ENCODE measurements at regions not wholly inside any gene's neighbourhood (a gene's known extent, or its start where the extent isn't known, plus 50 kb on each side); places are given as distances from the start of the nearest gene placed in this dataset.

GRCh38 chr12:111172786-111173185 is 196.1 kb downstream of the PHETA1 start:
- Histone ChIP-seq H2AFZ (ENCODE audit: insufficient read depth, low read length, poor library complexity) (no peak overlapping the region), H3K27me3 (ENCODE audit: insufficient read depth, low read length) (no peaks in the 10 kb centered on the region), H4K91ac (ENCODE audit: low read depth, low read length) (no peak overlapping the region), H3K79me1 (ENCODE audit: low read length) (no peaks in the 10 kb centered on the region), H3K23ac (ENCODE audit: low read length) (no peak overlapping the region), H2BK5ac (ENCODE audit: low read depth, low read length, poor library complexity) (no peak overlapping the region), H3K36me3 (ENCODE audit: control insufficient read depth in 1 of 2, insufficient read depth in 2 of 2, low read length in 2 of 2) (no peaks in the 10 kb centered on the region), H3K9me3 (ENCODE audit: insufficient read depth, low read depth, low read length) (no peaks in the 10 kb centered on the region), H4K12ac (ENCODE audit: low read depth, low read length) (no peak overlapping the region), H4K8ac (ENCODE audit: low read depth, low read length) (no peak overlapping the region), H3K9ac (ENCODE audit: low read length) (no peak overlapping the region), H2AK5ac (ENCODE audit: low read length) (no peak overlapping the region), H2BK12ac (ENCODE audit: low read length) (no peak overlapping the region), H3K27ac (ENCODE audit: low read depth, low read length) (no peak overlapping the region), H3K4ac (ENCODE audit: low read depth, low read length) (no peak overlapping the region), H2BK120ac (ENCODE audit: insufficient read depth, low read length, poor library complexity) (no peak overlapping the region), H3K4me2 (ENCODE audit: low read length) (no peak overlapping the region), H3K14ac (ENCODE audit: low read length) (no peak overlapping the region), H3K4me3 (ENCODE audit: low read depth, low read length) (no peak overlapping the region), H3K18ac (ENCODE audit: low read length) (no peak overlapping the region), H3K4me1 (ENCODE audit: control insufficient read depth in 1 of 2, insufficient read depth in 2 of 2, low read length in 2 of 2) (no peaks in the 10 kb centered on the region), H3K79me2 (ENCODE audit: control insufficient read depth, insufficient read depth, low read length, poor library complexity) (no peaks in the 10 kb centered on the region)
- no peak for DNase-seq
- no CpG with 5 or more reads among the region's 8 CpGs for WGBS (ENCODE audit: extremely low coverage, insufficient coverage, insufficient read length)

- no peak overlapping the region for H2BK12ac ChIP-seq (ENCODE audit: low read length)
- H2AFZ ChIP-seq (ENCODE audit: insufficient read depth, low read length, poor library complexity) = no peak overlapping the region
- no peaks in the 10 kb centered on the region for H3K36me3 ChIP-seq (ENCODE audit: control insufficient read depth in 1 of 2, insufficient read depth in 2 of 2, low read length in 2 of 2)
- no peak overlapping the region for H3K27ac ChIP-seq (ENCODE audit: low read depth, low read length)
- H2BK5ac ChIP-seq (ENCODE audit: low read depth, low read length, poor library complexity) = no peak overlapping the region
- no peak overlapping the region for H3K14ac ChIP-seq (ENCODE audit: low read length)
- no peaks in the 10 kb centered on the region for H3K27me3 ChIP-seq (ENCODE audit: insufficient read depth, low read length)
- H3K4me3 ChIP-seq (ENCODE audit: low read depth, low read length) = peak overlapping the region; percentile 47
- H3K4ac ChIP-seq (ENCODE audit: low read depth, low read length) = no peak overlapping the region
- no peak overlapping the region for H2AK5ac ChIP-seq (ENCODE audit: low read length)
- no peak overlapping the region for H4K12ac ChIP-seq (ENCODE audit: low read depth, low read length)
- H3K79me2 ChIP-seq (ENCODE audit: control insufficient read depth, insufficient read depth, low read length, poor library complexity) = no peaks in the 10 kb centered on the region
- H3K4me2 ChIP-seq (ENCODE audit: low read length) = no peak overlapping the region
- no peak overlapping the region for H4K91ac ChIP-seq (ENCODE audit: low read depth, low read length)
- no peaks in the 10 kb centered on the region for H3K9me3 ChIP-seq (ENCODE audit: insufficient read depth, low read depth, low read length)
- no peak for DNase-seq
- peak overlapping the region; percentile 18 for H3K23ac ChIP-seq (ENCODE audit: low read length)
- no peak overlapping the region for H3K9ac ChIP-seq (ENCODE audit: low read length)
- H3K18ac ChIP-seq (ENCODE audit: low read length) = no peak overlapping the region
- WGBS (ENCODE audit: extremely low coverage, insufficient coverage, insufficient read length) = no CpG with 5 or more reads among the region's 9 CpGs
- H3K4me1 ChIP-seq (ENCODE audit: control insufficient read depth in 1 of 2, insufficient read depth in 2 of 2, low read length in 2 of 2) = no peaks in the 10 kb centered on the region
- no peak overlapping the region for H4K8ac ChIP-seq (ENCODE audit: low read depth, low read length)
- no peaks in the 10 kb centered on the region for H3K79me1 ChIP-seq (ENCODE audit: low read length)
- no peak overlapping the region for H2BK120ac ChIP-seq (ENCODE audit: insufficient read depth, low read length, poor library complexity)
Observed at GRCh38 chr12:111171832-111172231, 197.1 kb downstream of the PHETA1 start.

GRCh38 chr12:111171345-111171744 is 197.6 kb downstream of the PHETA1 start:
- DNase-seq = peak; percentile 9 to 11
- Histone ChIP-seq H4K8ac (ENCODE audit: low read depth, low read length) (no peak overlapping the region), H4K91ac (ENCODE audit: low read depth, low read length) (no peak overlapping the region), H3K9me3 (ENCODE audit: insufficient read depth, low read depth, low read length) (no peaks in the 10 kb centered on the region), H3K4me3 (ENCODE audit: low read depth, low read length) (no peak overlapping the region), H3K4ac (ENCODE audit: low read depth, low read length) (no peak overlapping the region), H3K9ac (ENCODE audit: low read length) (no peak overlapping the region), H3K79me2 (ENCODE audit: control insufficient read depth, insufficient read depth, low read length, poor library complexity) (no peaks in the 10 kb centered on the region), H2AFZ (ENCODE audit: insufficient read depth, low read length, poor library complexity) (no peak overlapping the region), H3K27me3 (ENCODE audit: insufficient read depth, low read length) (no peaks in the 10 kb centered on the region), H3K27ac (ENCODE audit: low read depth, low read length) (no peak overlapping the region), H3K18ac (ENCODE audit: low read length) (no peak overlapping the region), H2AK5ac (ENCODE audit: low read length) (no peak overlapping the region), H4K12ac (ENCODE audit: low read depth, low read length) (no peak overlapping the region), H3K79me1 (ENCODE audit: low read length) (no peaks in the 10 kb centered on the region), H2BK120ac (ENCODE audit: insufficient read depth, low read length, poor library complexity) (no peak overlapping the region), H2BK5ac (ENCODE audit: low read depth, low read length, poor library complexity) (no peak overlapping the region), H3K4me1 (ENCODE audit: control insufficient read depth in 1 of 2, insufficient read depth in 2 of 2, low read length in 2 of 2) (no peaks in the 10 kb centered on the region), H3K23ac (ENCODE audit: low read length) (no peak overlapping the region), H3K4me2 (ENCODE audit: low read length) (no peak overlapping the region), H3K14ac (ENCODE audit: low read length) (no peak overlapping the region), H2BK12ac (ENCODE audit: low read length) (no peak overlapping the region), H3K36me3 (ENCODE audit: control insufficient read depth in 1 of 2, insufficient read depth in 2 of 2, low read length in 2 of 2) (no peaks in the 10 kb centered on the region)
- no CpG with 5 or more reads among the region's 9 CpGs for WGBS (ENCODE audit: extremely low coverage, insufficient coverage, insufficient read length)

GRCh38 chr12:111170543-111170942 is 198.4 kb downstream of the PHETA1 start:
- no peak overlapping the region for H3K4me2 ChIP-seq (ENCODE audit: low read length)
- WGBS (ENCODE audit: extremely low coverage, insufficient coverage, insufficient read length) = no CpG with 5 or more reads among the region's 8 CpGs
- no peak overlapping the region for H4K12ac ChIP-seq (ENCODE audit: low read depth, low read length)

More at GRCh38 chr12:111170543-111170942, 198.4 kb downstream of the PHETA1 start:
- no peaks in the 10 kb centered on the region for H3K79me1 ChIP-seq (ENCODE audit: low read length)
- H4K91ac ChIP-seq (ENCODE audit: low read depth, low read length) = no peak overlapping the region
- no peak overlapping the region for H3K27ac ChIP-seq (ENCODE audit: low read depth, low read length)
- no peaks in the 10 kb centered on the region for H3K79me2 ChIP-seq (ENCODE audit: control insufficient read depth, insufficient read depth, low read length, poor library complexity)
- peak; percentile 13 to 30 for DNase-seq
- H2BK5ac ChIP-seq (ENCODE audit: low read depth, low read length, poor library complexity) = no peak overlapping the region
- H3K18ac ChIP-seq (ENCODE audit: low read length) = no peak overlapping the region
- no peak overlapping the region for H3K23ac ChIP-seq (ENCODE audit: low read length)
- H3K36me3 ChIP-seq (ENCODE audit: control insufficient read depth in 1 of 2, insufficient read depth in 2 of 2, low read length in 2 of 2) = no peaks in the 10 kb centered on the region
- H3K27me3 ChIP-seq (ENCODE audit: insufficient read depth, low read length) = no peaks in the 10 kb centered on the region
- H4K8ac ChIP-seq (ENCODE audit: low read depth, low read length) = no peak overlapping the region
- no peak overlapping the region for H3K14ac ChIP-seq (ENCODE audit: low read length)
- H3K4ac ChIP-seq (ENCODE audit: low read depth, low read length) = no peak overlapping the region
- no peak overlapping the region for H2AK5ac ChIP-seq (ENCODE audit: low read length)
- H3K4me3 ChIP-seq (ENCODE audit: low read depth, low read length) = no peak overlapping the region
- H3K9me3 ChIP-seq (ENCODE audit: insufficient read depth, low read depth, low read length) = no peaks in the 10 kb centered on the region
- H2AFZ ChIP-seq (ENCODE audit: insufficient read depth, low read length, poor library complexity) = no peak overlapping the region
- H2BK12ac ChIP-seq (ENCODE audit: low read length) = no peak overlapping the region
- no peak overlapping the region for H2BK120ac ChIP-seq (ENCODE audit: insufficient read depth, low read length, poor library complexity)
- H3K4me1 ChIP-seq (ENCODE audit: control insufficient read depth in 1 of 2, insufficient read depth in 2 of 2, low read length in 2 of 2) = no peaks in the 10 kb centered on the region
- H3K9ac ChIP-seq (ENCODE audit: low read length) = no peak overlapping the region
